ENCODE measurements at regions not wholly inside any gene's neighbourhood (a gene's known extent, or its start where the extent isn't known, plus 50 kb on each side); places are given as distances from the start of the nearest gene placed in this dataset.

DNA sequence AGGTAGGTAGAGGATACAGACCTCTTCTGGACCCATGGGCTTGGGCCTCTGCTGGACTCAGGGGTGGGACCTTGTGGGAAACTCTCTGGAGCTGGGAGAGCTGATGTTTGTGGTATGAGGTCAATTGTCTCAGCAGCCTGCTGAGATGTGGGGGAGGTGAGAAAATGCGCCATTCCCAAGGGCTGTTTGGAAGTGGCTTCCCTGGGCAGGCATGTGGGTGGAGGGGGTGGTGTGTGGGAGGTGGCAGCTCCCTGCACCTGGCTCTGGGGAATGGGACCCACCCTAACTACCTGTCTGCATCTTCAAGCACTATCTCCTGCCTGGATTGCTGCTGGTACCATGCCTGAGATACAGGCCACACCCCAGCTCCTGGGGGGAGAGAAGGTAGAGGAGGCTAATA is 97.4 kb upstream of the THY1 start:
- no peak for DNase-seq

- DNase-seq, result no peak
These were observed 96.8 kb upstream of the THY1 start for GRCh38 chr11:119519796-119520195.

GRCh38 chr11:119518746-119519730 is 96.1 kb upstream of the THY1 start:
- no peak for DNase-seq

GRCh38 chr11:119515771-119516400 is 92.9 kb upstream of the THY1 start:
- no peak for DNase-seq

DNA sequence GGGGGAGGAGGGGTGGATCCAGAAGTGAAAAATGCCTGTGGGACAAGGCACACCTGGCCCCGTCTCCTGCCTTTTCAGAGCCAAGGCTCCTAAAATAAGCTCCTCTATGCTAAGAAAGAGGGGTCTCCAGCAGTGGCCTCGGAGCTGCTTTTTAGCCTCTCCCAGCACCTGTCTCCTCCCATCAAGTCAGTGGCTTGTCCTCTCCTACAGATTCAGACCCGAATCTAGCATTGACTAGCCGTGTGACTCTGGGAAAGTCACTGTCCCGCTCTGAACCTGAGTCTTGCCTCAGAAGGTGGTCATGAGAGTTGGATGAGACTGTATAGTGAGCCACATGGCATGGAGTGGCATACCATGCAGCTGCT is 90.8 kb upstream of the THY1 start:
- no peak for DNase-seq

DNA sequence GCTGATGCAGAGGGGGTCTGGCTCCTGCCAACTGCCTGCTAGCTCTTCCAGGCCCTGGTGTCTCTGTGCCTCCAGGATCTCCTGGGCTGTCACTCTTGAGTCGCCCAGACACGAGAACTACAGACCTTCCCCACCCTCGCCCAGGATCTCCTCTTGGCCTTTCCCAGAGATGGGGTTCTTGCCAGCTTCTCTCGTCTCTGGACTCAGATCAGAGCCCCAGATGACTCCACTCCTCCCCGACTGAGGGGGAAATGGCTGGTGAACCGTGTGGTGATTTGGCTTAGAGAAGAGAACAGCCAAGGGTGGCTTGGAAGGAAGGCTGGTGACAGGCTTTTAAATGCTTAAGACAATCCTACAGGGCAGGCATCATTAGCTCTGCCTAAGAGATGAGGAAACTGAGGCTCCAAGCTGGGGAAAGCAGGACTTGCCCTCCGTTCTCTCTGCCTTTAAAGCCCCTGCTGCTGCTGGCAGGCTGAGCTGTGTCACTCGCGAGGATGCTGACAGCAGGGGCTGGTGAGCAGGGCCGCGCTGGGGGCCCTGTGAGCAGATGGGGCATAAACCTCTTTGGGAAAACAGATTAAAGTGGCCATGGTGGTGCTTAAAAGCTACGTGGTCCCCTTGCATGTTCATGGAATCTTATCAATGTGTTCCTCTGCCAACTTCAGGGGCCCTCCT is 90.3 kb upstream of the THY1 start:
- no peak for DNase-seq

DNA sequence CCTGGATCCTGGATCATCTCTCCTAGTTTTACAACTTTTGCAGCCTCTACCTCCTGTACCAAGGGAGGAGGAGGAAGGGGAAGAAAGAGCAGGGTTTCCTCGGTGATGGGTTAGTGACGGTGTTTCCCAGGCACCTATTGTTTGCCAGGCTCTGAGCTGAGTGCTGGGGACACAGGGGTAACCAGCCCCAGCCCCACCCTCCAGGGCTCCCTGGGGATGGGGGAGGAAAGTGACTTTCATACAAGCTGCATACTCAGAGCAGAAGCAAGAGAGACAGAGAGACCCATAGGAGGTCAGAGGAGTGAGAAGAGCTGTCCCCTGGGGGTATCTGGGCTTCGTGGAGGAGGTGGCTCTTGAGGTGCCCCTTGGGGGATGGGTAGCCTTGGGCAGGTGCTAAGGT is 89.4 kb upstream of the THY1 start:
- no peak for DNase-seq

DNA sequence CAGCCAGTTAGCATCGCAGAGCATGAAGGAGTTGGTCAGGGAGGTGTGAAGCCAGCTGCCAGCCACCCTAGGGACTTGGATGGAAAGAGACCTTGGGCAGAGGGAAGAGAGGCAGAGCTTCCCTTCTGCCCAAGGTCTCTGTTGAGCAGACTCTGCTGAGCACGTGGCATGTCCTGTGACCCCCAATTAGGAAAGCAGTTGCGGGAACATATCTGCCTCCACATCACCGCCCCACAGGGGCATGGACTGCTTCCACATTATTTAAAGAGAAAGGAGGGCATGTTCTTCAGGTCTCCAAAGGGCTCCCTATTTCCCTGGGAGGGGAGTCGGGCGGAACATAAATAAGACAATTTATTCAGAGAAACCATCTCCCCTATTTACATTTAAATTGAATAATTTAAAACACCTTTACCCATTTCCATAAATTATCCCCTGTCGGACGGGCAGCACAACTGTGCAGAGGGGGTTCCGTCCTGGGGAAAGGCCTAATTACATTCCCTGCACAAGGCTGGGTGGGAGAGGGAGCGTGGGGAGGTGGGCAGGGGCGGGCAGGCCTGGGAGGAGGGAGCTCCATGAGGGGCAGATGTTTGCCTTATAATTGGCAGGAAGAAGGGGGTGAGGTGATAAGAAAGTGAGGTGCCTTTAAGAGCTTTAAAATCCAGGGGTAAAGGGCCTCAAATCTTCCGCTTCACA is 88.8 kb upstream of the THY1 start:
- no peak for DNase-seq

DNA sequence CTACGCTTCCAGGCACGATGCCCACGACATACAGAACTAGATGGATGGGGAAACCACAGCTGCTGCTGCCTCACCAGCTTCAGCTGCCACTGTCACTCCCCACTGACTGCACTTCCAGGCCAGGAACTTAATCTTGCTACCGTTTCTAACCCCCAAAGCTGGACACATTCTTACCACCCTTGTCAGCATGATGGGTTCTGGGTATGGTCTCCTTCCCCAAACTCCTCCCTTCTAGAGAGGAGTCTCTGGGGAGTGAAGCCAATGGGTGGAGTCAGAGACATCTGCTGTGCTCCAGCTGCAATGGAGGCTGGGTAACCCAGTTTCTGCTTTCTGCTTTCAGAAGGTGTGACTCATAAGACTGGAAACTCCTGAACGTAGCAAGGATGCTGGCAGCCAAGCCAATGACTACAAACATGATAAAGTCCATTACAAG is 87.0 kb upstream of the THY1 start:
- DNase-seq, result peak in 1 of 2 experiments; percentile 12

DNA sequence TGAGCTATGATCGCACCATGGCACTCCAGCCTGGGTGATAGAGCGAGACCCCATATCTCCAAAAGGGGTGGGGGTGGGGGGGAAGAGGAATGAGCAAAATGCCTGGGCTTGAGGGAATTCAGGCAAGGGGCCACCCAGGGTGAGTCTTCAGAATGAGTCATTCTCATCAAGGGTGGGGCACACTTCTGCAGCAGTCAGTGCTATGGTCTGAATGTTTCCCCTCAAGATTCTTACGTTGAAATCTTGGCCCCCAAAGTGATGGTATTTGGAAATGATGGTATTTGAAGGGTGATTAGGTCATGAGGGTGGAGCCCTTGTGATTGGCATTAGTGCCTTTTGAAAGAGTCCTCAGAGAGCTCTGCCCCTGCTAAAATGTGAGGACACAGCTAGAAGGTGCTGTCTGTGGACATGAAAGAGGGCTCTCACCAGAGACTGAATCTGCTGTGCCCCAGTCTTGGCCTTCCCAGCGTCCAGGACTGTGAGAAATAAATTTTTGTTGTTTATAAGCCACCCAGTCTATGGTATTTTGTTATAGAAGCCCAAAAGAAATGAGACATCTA is 86.4 kb upstream of the THY1 start:
- no peak for DNase-seq

- no peak for DNase-seq
These were observed 83.5 kb upstream of the THY1 start for GRCh38 chr11:119506436-119506835.

DNA sequence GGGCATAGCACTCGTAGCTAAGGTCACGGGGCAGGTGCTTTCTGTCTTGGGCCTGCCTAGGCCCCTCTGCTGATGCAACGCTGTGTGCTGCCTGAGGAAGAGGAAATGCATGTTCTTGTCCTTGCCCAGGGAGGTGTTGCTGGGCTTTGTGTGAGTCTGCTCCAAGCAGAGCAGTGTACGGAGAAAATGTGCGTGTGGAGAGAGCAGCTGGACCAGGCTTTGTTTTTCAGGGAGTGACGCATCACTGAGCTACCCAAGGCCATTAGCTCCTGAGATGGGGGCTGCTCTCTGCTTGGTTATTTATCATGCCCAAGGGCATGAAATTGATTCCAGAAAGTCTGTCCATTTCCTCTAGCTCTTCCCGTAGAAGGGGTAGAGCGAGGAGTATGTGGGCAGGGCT is 82.9 kb upstream of the THY1 start:
- DNase-seq, result peak; percentile 50 to 65

GRCh38 chr11:119505071-119505470 is 82.1 kb upstream of the THY1 start:
- DNase-seq, result no peak

DNA sequence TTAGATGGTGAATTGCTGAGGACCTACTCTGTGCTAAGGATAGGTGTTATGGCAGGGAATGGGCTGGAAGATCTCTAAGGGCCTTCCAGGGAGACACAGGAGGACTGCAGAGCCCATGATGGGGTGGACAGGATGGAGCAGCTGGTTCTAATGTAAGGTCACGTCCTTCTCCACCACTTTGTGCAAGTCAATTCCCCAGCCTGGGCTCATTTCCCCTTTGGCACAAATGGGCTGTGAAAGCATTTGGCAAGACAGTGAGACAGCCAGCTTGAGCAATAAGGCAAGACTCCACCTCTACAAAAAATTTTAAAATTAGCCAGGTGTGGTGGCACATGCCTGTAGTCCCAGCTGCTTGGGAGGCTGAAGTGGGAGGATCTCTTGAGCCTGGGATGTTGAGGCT is 81.4 kb upstream of the THY1 start:
- DNase-seq, result no peak

DNA sequence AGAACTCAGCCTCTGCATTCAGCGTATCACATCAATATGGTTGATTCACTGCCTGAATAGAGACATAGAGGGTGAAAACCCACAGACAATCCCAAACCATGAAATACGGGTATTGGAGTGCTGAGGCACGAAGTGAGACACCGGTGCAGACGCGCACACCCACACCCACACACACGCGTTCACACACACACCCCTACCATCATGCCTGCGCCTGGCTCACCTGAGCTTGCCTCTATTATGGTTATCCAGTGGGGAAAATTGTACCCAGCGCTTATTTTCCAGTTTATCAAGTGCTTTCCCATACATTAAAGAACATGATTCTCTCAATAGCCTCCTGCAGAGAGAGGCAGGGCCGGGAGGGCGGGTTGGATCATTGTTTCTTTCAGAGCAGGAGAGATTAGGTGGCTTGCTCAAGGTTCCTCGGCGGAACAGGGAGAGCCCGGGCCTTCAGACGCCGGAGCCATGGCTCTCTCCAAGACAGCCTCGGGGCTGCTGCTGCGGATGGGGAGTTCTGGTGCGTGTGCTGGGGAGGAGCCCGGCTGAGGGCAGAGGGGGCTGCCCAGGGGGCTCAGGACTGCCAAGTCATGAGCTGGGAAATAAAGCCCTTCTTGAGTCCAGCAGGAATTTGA is 78.9 kb upstream of the THY1 start:
- DNase-seq, result no peak

DNA sequence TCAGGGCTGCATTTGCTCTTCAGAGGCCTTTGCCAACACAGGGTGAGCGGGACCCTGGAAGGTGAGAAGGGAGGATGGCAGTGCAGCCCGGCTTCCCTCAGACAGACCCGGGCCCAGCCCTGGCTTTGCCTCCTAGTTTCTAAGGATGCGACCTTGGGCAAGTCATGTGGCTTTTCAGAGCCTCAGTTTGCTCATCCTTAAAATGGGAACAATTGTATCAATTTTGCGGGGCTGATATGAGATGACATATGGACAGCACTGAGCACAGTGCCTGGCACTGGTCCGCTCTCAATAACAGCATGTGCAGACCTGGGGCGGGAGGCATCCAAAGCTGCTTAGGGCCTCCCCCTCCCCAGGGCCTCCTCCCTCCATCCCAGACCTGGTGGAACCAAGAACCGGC is 74.7 kb upstream of the THY1 start:
- DNase-seq, result no peak

DNA sequence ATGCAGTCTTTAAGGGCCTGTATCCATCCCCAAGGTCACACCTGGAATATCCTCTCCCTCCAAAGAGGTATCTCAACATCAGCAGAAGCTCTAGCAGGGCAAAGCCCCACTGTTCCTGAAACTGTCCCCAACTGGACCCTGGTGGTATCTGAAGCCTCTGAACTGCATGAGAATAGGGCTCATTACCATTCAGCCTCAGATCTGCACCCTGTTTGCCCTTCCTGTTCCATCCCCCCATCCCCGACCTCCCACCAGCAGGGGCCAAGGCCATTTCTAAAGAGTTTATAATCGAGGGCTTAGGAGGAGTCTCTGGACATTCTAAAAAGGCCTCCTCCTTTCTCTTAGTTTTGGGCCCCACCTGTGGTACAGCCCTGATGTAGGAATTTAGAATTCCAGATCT is 74.0 kb upstream of the THY1 start:
- DNase-seq, result no peak

DNA sequence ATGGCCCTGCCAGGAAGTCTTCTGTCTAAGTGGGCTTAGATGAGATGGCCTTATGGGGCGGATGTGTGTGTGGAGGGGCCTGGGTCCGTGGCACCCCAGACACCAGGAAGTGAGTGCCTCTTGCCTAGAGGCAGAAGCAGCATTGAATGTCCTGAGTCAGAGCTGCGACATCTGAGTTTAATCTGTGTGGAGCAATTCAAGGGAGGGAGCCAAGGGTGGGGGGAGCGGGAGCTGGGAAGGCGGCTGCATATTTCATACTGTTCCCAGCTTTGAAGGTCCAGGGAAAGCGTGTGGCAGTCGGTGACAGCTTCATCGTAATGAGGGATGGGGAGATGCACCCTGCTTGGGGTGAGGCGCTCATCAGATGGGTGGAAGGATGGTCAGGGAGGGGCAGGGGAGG is 73.5 kb upstream of the THY1 start:
- DNase-seq, result no peak

GRCh38 chr11:119493712-119494111 is 70.7 kb upstream of the THY1 start:
- DNase-seq, result no peak

DNA sequence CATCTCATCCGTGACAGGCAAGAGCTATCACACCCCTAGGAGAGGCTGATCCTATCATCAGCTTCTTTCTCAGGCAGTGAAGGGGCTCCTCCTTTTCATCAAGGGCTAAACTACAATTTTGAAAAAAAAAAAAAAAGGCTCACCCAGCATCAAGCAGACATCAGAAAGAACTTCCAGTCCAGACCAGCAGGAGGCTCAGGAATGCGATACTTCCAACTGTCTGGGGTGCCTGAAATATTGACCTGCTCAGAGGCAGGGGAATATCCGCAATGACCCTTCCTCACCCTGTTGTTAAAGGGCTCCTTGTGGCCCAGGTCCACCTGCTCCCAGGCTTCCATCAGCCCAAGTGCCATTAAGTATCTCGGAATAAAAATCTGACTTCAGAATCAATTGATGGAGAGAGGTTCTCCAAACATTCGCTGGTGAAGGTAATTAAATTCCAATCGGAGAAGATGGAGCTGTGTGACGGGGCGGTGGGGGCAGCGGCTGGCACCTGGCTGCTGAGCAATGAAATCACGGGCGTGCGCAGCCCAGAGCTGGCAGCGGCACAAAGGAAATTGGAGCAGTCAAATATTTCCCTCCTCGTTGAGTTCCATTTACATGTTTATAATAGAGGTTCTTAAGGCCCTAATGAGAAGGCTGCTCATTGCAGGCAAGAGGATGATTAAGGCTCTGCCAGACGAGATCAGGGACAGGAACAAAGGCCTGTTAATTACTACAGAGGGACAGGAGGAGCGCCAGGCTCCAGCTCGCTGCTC is 69.0 kb upstream of the THY1 start:
- DNase-seq, result peak in 1 of 2 experiments; percentile 12

- DNase-seq, result no peak
These were observed 67.5 kb upstream of the THY1 start for GRCh38 chr11:119490253-119491006.

Data from SHP77 (cell line).